LNCAP (cell line): ENCODE measurements at regions not wholly inside any gene's neighbourhood (a gene's known extent, or its start where the extent isn't known, plus 50 kb on each side); places are given as distances from the start of the nearest gene placed in this dataset.
A peak's percentile ranks its signal among the peaks of the same experiment; 100 is the strongest.

Experiments
- TF ChIP-seq, protein P1 (sequence below): fragments of 450-650 bp; IDR thresholded peaks from 2 replicates; pipeline ENCODE4 v1.5.1; 2017; ENCODE audit warnings: mild to moderate bottlenecking

DNA sequence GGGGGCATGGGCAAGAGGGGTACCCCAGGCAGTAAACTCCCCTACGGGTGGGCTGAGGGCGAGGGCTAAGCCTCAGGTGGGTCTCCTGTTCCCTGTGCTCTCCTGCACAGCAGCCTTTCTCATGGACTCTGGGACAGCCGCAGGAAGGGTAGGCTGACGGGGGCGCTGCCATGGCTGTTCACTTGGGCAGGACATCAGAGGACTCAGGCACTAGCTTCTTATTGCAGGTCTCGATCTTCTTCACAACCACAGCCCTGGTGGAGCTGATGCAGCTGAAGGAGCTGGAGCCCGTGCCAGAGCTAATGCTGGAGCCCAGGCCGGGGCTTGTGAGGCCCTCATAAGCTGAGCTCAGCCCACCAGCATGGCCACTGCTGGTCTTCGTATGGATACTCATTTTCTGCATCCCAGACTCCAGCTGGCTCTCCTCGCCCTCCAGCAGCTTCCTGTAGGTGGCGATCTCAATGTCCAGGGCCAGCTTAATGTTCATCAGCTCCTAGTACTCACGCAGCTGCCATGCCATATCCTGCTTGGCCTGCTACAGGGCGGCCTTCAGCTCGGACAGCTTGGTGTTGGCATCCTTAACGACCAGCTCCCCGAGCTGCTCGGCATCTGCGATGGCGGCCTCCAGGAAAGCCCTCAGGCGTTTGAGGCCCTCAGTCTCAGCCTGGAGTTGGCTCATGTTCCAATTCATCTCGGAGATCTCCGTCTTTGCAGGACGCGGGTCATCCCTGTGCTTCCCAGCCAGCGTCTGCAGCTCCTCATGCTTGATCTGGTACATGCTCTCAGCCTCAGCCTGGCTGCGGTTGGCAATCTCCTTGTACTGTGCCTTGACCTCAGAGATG is 359.8 kb upstream of the SETBP1 start:
- TF ChIP-seq, protein P1, sequence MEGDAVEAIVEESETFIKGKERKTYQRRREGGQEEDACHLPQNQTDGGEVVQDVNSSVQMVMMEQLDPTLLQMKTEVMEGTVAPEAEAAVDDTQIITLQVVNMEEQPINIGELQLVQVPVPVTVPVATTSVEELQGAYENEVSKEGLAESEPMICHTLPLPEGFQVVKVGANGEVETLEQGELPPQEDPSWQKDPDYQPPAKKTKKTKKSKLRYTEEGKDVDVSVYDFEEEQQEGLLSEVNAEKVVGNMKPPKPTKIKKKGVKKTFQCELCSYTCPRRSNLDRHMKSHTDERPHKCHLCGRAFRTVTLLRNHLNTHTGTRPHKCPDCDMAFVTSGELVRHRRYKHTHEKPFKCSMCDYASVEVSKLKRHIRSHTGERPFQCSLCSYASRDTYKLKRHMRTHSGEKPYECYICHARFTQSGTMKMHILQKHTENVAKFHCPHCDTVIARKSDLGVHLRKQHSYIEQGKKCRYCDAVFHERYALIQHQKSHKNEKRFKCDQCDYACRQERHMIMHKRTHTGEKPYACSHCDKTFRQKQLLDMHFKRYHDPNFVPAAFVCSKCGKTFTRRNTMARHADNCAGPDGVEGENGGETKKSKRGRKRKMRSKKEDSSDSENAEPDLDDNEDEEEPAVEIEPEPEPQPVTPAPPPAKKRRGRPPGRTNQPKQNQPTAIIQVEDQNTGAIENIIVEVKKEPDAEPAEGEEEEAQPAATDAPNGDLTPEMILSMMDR: no peak

DNA sequence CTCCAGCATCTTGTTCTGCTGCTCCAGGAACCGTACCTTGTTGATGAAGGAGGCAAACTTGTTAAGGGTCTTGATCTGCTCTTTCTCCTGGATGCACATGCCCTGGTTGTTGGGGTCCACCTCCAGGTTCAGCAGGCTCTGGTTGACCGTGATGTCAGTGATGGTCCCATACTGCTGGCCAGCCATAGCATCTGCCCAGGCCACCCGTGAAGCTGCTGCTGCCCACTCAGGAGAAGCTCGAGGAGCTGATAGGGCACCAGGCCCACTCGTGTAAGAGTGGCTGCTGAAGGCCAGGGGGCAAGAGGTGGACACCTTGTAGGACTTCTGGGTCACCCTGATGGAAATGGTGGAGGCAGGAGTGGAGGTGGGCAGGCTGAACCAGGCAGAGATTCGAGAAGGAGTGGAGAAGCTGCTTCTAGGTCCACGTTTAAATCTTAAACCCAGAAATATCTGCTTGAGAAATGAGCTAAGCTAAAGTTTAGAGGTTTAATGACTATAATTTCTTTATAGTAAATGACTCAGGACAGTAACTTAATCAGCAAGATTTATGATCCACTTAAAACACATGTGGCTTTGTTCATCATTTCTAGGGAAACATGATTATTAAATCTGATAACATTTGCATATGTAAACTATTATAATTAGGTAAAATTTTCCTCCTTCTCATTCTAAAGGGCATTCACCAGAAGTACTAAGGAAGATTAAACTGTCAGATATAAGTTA is 358.7 kb upstream of the SETBP1 start:
- TF ChIP-seq, protein P1: no peak

DNA sequence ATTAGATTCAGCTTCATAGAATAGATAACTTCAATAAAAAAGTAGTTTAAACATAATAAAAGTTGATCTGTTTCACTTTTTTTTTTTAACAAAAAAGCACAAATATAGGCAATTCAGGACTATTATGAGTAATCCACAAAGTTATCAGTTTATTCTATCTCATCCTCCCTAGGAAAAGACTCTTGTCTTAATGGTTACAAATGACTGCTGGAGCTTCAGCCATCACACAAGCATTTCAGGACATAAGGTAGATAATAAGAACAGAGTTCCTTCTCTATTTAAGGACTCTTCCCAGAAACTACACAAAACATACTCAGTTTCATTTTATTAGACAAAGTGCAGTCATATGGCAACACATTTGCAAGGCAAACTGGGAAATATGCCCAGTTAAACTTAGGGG is 357.6 kb upstream of the SETBP1 start:
- TF ChIP-seq, protein P1: no peak

DNA sequence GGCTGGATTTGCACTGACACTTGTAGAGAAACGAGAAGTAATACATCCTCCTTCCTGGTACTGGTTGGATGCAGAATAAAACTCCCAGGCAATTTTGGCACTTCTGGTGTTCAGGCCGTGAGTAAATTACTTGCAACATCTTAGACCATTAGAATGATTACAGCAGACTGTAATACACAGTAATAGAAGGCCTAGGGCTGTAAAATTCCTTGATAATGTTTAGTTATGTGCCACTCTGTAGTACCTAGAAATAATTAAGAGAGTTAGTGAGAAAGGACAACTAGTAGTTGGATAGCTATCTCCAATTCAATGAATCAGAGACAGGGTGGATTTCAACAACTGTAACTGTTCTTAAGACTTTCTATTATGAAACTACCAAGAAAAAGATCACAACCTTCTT is 356.3 kb upstream of the SETBP1 start:
- TF ChIP-seq, protein P1: no peak

DNA sequence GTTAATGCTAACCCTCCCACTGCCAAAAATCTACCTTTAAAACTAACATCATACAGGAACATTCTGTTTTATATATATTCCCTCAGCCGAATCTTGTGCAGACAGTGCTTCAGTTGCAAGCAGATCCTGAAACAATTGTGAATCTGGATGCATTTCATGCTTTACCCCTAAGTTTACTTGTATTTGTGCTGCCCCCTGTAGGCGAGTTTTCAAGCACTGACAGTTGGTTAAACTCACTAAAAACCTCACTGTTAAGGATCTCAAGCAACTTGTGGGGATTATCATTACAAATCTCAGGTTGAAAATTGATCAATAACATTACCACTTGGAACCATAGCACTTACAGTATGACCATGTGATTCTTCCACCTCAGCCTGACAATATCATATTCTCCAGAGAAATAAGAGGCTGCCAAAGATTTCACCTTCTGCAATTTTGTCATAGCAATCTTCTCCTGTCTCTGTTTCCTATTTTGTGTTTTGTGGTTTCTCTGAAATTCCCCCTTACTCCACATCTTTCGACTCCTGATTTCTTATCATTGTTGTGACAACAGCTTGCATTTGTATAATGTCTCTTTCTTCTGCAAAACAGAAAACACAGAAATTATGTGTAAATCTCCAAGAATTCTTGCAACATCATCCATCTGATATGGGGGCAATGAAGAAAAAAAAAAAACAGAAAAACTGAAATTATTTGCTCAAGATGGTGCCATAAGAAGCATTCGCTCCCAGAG is 354.6 kb upstream of the SETBP1 start:
- TF ChIP-seq, protein P1: peak; percentile 72

DNA sequence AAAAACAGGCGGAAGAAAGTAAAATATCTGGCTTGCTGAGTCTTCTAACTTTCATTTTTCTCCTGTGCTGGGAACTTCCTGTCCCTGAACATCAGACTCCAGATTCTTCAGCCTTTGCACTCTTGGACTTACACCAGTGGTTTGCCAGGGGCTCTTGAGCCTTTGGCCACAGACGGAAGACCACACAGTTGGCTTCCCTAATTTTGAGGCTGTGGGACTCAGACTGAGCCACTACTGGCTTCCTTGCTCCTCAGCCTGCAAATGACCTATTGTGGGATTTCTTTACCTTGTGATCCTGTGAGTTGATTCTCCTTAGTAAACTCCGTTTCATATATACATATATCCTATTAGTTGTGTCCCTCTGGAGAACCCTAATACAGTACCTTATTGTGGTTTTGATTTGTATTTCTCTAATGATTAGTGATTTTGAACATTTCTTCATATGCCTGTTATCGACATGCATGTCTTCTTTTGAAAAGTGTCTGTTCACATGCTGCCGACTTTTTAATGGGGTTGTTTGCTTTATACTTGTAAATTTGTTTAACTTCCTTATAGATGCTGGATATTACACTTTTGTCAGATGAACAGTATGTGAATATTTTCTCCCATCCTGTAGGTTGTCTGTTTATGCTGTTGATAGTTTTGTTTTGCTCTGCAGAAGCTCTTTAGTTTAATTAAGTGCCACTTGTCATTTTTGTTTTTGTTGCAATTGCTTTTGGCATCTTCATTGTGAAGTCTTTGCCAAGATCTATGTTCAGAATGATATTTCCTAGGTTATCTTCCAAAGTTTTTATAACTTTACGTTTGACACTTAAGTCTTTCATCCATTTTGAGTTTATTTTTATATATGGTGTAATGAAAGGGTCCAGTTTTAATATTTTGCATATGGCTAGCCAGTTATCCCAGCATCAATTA is 348.8 kb upstream of the SETBP1 start:
- TF ChIP-seq, protein P1: no peak

DNA sequence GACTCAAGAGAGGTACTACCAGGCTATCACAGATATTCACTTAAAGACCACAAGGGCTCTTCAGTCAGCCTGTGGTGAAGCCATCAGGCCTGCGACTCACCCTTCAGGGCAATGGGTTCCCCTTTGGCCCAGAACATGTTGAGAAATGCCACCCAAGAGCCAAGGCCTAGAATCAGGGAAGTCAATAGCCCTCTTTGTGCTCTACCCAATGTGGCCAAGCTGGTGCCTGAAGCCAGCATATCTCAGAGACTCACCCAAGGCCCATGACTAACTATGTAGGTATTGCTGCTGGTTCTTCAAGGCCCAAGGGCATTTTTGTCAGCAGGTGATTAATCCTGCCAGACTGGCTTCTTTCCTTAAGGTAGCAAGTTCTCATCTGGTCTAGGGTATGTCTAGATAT is 338.9 kb upstream of the SETBP1 start:
- TF ChIP-seq, protein P1: no peak
